T-cell (primary cell): ENCODE measurements at regions not wholly inside any gene's neighbourhood (a gene's known extent, or its start where the extent isn't known, plus 50 kb on each side); places are given as distances from the start of the nearest gene placed in this dataset.
"Not testable (repeated sequence)": the region's sequence is repeated elsewhere in the genome, so short reads cannot be mapped to it uniquely, and the experiment has no call there.

Experiments used
- ATAC-seq, 4 experiments: fragments of 200-7000 bp in 3 of 4; fragments of 150-1000 bp in 1 of 4; cut with Tn5 transposase; replicated peaks in 1 of 4; 1 replicate in 3 of 4; 2 replicates in 1 of 4; pipeline ENCODE4 v1.10.0; 2021; ENCODE audit warnings: moderate library complexity in 3 of 4, mild to moderate bottlenecking in 2 of 4, moderate number of reproducible peaks in 1 of 4
- CTCF ChIA-PET, 2 donors: fragments of 300-600 bp; sonication (Branson Sonifier 250); formaldehyde crosslinking; loops; one replicate each; lab custom pipeline; 2022; ENCODE audit warnings: antibody characterized with exemption in 2 of 2; lab: Charles Lee
- POLR2A ChIA-PET, 2 donors: fragments of 300-600 bp; sonication (Branson Sonifier 250); formaldehyde crosslinking; loops; one replicate each; lab custom pipeline; 2022; ENCODE audit warnings: antibody characterized with exemption in 2 of 2; lab: Charles Lee
- DNase-seq, 35 experiments: peaks; one replicate each; pipeline versions ENCODE4 v3.0.0 to v3.0.0-alpha.2; 2013 to 2023
- H3K27ac ChIP-seq: one replicate; pipeline ENCODE4 v1.5.1; 2013; ENCODE audit warnings: low read length
- H3K27me3 ChIP-seq, 2 experiments: replicated peaks in 1 of 2; 1 replicate in 1 of 2; 2 replicates in 1 of 2; pipeline versions ENCODE4 v1.6.1 to v1.7.0; 2013; ENCODE audit warnings: low read length in 1 of 2, mixed read lengths in 1 of 2; ENCODE audit not compliant: control insufficient read depth in 2 of 2, insufficient read depth in 2 of 2; ENCODE audit errors: extremely low read depth in 1 of 2
- H3K36me3 ChIP-seq, 2 donors: 1 replicate in 1 of 2; 2 replicates in 1 of 2; pipeline versions ENCODE4 v1.6.1 to v1.7.0; 2013; ENCODE audit warnings: low read length in 1 of 2; ENCODE audit not compliant: control insufficient read depth in 2 of 2, insufficient read depth in 1 of 2; ENCODE audit errors: extremely low read depth in 1 of 2
- H3K4me1 ChIP-seq, 2 experiments: 1 replicate in 1 of 2; 2 replicates in 1 of 2; pipeline versions ENCODE4 v1.6.1 to v1.7.0; 2013; ENCODE audit warnings: low read length in 2 of 2, mixed read lengths in 1 of 2; ENCODE audit not compliant: insufficient read depth in 2 of 2, control insufficient read depth in 1 of 2; ENCODE audit errors: extremely low read depth in 1 of 2
- H3K4me3 ChIP-seq, 2 donors: 1 replicate in 1 of 2; 2 replicates in 1 of 2; pipeline versions ENCODE4 v1.5.1 to v1.7.0; 2013; ENCODE audit warnings: mild to moderate bottlenecking in 2 of 2, low read length in 1 of 2, moderate library complexity in 1 of 2; ENCODE audit not compliant: control insufficient read depth in 1 of 2; ENCODE audit errors: extremely low read depth in 1 of 2
- H3K9me3 ChIP-seq: 2 replicates; pipeline ENCODE4 v1.7.0; 2013
- H3K27ac Mint-ChIP-seq, 2 donors: one replicate each; pipeline ENCODE4 v1.8.0; 2020 to 2021; ENCODE audit warnings: mild to moderate bottlenecking in 2 of 2, mixed read lengths in 2 of 2
- H3K27me3 Mint-ChIP-seq, 2 donors: one replicate each; pipeline ENCODE4 v1.8.0; 2021 to 2022; ENCODE audit warnings: mixed read lengths in 2 of 2
- H3K36me3 Mint-ChIP-seq: one replicate; pipeline ENCODE4 v1.8.0; 2021; ENCODE audit warnings: mixed read lengths
- H3K4me1 Mint-ChIP-seq, 3 donors: one replicate each; pipeline ENCODE4 v1.8.0; 2020 to 2022; ENCODE audit warnings: mixed read lengths in 3 of 3, mild to moderate bottlenecking in 1 of 3
- H3K4me3 Mint-ChIP-seq, 3 donors: one replicate each; pipeline ENCODE4 v1.8.0; 2020 to 2022; ENCODE audit warnings: mild to moderate bottlenecking in 3 of 3, mixed read lengths in 3 of 3, moderate library complexity in 3 of 3
- H3K9me3 Mint-ChIP-seq, 3 donors: one replicate each; pipeline ENCODE4 v1.8.0; 2020 to 2022; ENCODE audit warnings: mixed read lengths in 3 of 3
- WGBS: methylation state at CpG from one replicate; pipeline ENCODE4 v1.1.5; 2013; ENCODE audit warnings: missing lambda C conversion rate; ENCODE audit not compliant: insufficient coverage; 5-methylcytosine and 5-hydroxymethylcytosine counted together

DNA sequence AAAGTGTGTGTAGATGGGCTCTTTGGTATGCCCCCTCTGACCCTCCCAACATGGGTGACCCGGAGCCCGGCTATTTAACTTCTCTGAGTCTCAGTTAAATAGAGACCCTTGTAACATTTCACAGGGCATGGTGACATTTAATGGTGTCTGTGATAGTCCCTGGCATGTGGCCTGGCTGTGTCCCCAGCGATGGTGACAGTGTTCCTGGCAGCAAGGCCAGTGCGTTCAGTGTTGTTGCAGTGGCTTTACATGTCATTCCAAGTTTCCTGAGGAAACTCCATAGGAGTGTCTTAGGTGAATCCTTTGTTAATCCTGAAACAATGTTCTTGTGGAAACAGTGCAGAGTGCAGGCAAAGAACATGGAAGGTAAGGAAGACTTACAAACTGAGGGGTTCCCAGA lies 137.0 kb downstream of the RAMP3 start:
- ChIA-PET POLR2A (no interaction called here), CTCF (no interaction called here)
- no peaks in the 10 kb centered on the region for H3K4me1 ChIP-seq
- H3K27ac ChIP-seq: no peak overlapping the region
- ATAC-seq: no peak
- Mint-ChIP-seq H3K4me1 (no peaks in the 10 kb centered on the region), H3K27me3 (peaks cover 38 to 54% of the 10 kb centered on the region in 2 donors), H3K36me3 (no peaks in the 10 kb centered on the region), H3K4me3 (no peak overlapping the region), H3K9me3 (peaks cover 0 to 6% (median 2%) of the 10 kb centered on the region in 3 donors), H3K27ac (no peak overlapping the region)
- H3K27me3 ChIP-seq: peaks cover 0 to 28% of the 10 kb centered on the region in 2 experiments
- DNase-seq: no peak
- no peaks in the 10 kb centered on the region for H3K9me3 ChIP-seq
- WGBS: 67% methylated on average over 2 of the region's 4 CpGs
- no peaks in the 10 kb centered on the region for H3K36me3 ChIP-seq
- H3K4me3 ChIP-seq: no peak overlapping the region

DNA sequence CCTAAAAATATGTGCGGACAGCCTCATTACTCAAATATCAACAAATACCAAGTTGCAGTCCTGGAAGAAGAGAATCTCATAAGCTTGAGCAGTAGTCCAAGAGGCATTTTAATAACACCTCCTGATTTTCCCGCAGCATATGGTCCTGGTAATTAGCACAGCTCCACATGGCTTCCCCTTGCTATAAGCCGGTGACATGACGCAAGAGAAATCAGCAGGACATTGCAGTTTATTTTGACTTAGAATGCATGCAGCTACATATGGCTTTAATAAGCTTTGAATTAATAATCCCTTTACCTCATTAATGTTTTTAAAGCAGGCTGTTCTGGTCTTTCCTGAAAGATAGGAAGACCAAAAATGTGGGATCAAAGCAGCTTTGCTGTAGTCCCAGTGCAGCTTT lies 137.6 kb downstream of the RAMP3 start:
- no peaks in the 10 kb centered on the region for H3K4me1 ChIP-seq
- no peak overlapping the region for H3K4me3 ChIP-seq
- no peak overlapping the region for H3K27ac Mint-ChIP-seq
- H3K27me3 ChIP-seq: peaks cover 0 to 28% of the 10 kb centered on the region in 2 experiments
- ATAC-seq (no peak), DNase-seq (no peak)
- H3K4me3 Mint-ChIP-seq: no peak overlapping the region
- no peak overlapping the region for H3K27ac ChIP-seq
- ChIA-PET CTCF (no interaction called here), POLR2A (no interaction called here)
- no peaks in the 10 kb centered on the region for H3K9me3 ChIP-seq
- no peaks in the 10 kb centered on the region for H3K9me3 Mint-ChIP-seq
- H3K36me3 ChIP-seq: no peaks in the 10 kb centered on the region
- 93% methylated on average over 2 of the region's 4 CpGs for WGBS
- no peaks in the 10 kb centered on the region for H3K4me1 Mint-ChIP-seq
- no peaks in the 10 kb centered on the region for H3K36me3 Mint-ChIP-seq
- H3K27me3 Mint-ChIP-seq: peaks cover 44 to 58% of the 10 kb centered on the region in 2 donors

DNA sequence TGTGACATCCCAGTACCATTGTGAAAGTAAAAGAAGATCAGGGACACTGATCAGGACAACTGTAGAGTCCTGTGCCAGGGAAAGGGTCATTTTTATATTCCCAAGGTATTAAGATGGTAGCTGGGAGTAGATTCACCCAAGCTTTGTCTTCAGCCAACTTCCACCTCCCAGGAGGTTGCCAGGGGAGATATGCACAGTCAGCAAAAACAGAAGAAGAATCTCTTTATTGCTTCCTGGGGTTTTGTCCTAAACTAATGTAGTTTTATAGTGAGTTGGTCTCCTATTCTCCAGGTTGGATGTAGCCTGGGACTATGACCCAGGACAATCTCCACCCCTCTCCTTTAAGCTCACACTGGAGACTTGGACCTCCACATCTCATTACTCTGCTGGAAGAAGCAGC lies 139.2 kb downstream of the RAMP3 start:
- H3K4me3 Mint-ChIP-seq: no peak overlapping the region
- POLR2A ChIA-PET: no interaction called here
- H3K9me3 Mint-ChIP-seq: peaks cover 0 to 7% (median 3%) of the 10 kb centered on the region in 3 donors
- Histone ChIP-seq H3K27ac (no peak overlapping the region), H3K27me3 (peaks cover 0 to 28% of the 10 kb centered on the region in 2 experiments), H3K36me3 (no peaks in the 10 kb centered on the region), H3K9me3 (no peaks in the 10 kb centered on the region), H3K4me3 (no peak overlapping the region), H3K4me1 (no peaks in the 10 kb centered on the region)
- no peak for ATAC-seq
- no peaks in the 10 kb centered on the region for H3K4me1 Mint-ChIP-seq
- CTCF ChIA-PET: no interaction called here
- DNase-seq: no peak
- H3K36me3 Mint-ChIP-seq: no peaks in the 10 kb centered on the region
- no peak overlapping the region for H3K27ac Mint-ChIP-seq
- H3K27me3 Mint-ChIP-seq: peaks cover 54 to 68% of the 10 kb centered on the region in 2 donors

DNA sequence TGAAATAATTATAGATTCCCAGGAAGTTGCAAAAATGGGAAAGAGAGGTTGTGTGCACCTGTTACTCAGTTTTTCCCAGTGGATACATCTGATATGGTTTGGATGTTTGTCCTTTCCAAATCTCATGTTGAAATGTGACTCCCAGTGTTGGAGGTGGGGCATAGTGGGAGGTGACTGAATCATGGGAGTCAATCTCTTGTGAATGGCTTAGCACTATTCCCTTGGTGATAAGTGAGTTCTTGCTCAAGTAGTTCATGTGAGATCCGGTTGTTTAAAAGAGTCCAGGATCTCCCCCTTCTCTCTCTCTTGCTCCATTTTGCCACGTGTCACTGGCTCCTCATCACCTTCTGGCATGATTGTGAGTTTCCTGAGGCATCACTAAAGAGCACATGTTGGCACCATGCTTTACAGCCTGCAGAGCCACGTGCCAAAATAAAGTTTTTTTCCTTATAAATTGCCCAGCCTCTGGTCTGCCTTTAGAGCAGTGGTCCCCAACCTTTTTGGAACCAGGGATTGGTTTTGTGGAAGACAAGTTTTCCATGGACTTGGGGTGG lies 149.2 kb downstream of the RAMP3 start:
- Mint-ChIP-seq H3K27ac (no peak overlapping the region), H3K27me3 (peaks cover 11 to 18% of the 10 kb centered on the region in 2 donors), H3K4me3 (no peak overlapping the region), H3K9me3 (peaks cover 8 to 24% (median 16%) of the 10 kb centered on the region in 3 donors), H3K36me3 (no peaks in the 10 kb centered on the region), H3K4me1 (no peaks in the 10 kb centered on the region)
- WGBS: no CpG with 5 or more reads among the region's 3 CpGs
- Histone ChIP-seq H3K27me3 (peaks cover 0 to 8% of the 10 kb centered on the region in 2 experiments), H3K4me1 (no peaks in the 10 kb centered on the region), H3K9me3 (peaks cover 2% of the 10 kb centered on the region), H3K4me3 (no peak overlapping the region), H3K36me3 (no peaks in the 10 kb centered on the region), H3K27ac (no peak overlapping the region)
- ChIA-PET POLR2A (no interaction called here), CTCF (no interaction called here)
- DNase-seq (no peak), ATAC-seq (no peak)

DNA sequence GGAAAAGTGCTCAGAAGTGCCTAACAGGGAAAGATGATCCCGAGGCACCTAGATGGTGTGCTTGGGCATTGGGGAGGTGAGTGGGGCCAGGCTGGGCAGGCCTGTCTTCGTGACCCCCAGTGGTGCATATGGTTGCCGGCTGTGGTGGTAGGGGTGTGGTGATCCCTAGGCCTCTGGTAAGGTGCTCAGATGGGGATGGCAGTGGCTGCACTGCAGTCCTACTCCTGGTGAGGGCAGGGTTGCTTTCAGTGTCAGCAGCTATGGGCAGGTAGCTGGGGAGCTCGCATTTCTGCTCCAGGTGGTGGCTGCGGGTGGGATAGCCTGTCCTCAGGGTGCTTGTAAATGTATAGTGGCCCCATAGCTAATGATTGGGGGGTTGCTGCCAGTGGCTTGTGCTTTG lies 154.0 kb downstream of the RAMP3 start:
- Histone ChIP-seq H3K36me3 (no peaks in the 10 kb centered on the region), H3K9me3 (peaks cover 2% of the 10 kb centered on the region), H3K4me3 (no peak overlapping the region), H3K27me3 (peaks cover 0 to 16% of the 10 kb centered on the region in 2 experiments), H3K4me1 (no peaks in the 10 kb centered on the region), H3K27ac (no peak overlapping the region)
- CTCF ChIA-PET: no interaction called here
- DNase-seq (no peak), ATAC-seq (no peak)
- Mint-ChIP-seq H3K4me1 (no peaks in the 10 kb centered on the region), H3K27ac (no peak overlapping the region), H3K9me3 (peaks cover 8 to 34% (median 16%) of the 10 kb centered on the region in 3 donors), H3K27me3 (peaks cover 22 to 25% of the 10 kb centered on the region in 2 donors), H3K36me3 (no peaks in the 10 kb centered on the region), H3K4me3 (no peak overlapping the region)
- POLR2A ChIA-PET: no interaction called here
- 74% methylated on average over 5 of the region's 5 CpGs for WGBS

DNA sequence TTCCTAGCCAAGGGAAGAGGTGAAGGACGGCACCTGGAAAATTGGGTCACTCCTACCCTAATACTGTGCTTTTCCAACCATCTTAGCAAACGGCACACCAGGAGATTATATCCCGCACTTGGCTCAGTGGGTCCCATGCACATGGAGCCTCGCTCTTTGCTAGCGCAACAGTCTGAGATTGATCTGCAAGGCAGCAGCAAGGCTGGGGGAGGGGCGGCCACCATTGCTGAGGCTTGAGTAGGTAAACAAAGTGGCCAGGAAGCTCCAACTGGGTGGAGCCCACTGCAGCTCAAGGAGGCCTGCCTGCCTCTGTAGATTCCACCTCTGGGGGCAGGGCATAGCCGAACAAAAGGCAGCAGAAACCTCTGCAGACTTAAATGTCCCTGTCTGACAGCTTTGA lies 157.9 kb downstream of the RAMP3 start:
- H3K4me3 Mint-ChIP-seq, CTCF ChIA-PET: not testable (repeated sequence)
- H3K9me3 Mint-ChIP-seq: peaks cover 8 to 18% (median 15%) of the 10 kb centered on the region in 3 donors

More for the DNA sequence above, 157.9 kb downstream of the RAMP3 start:
- H3K9me3 ChIP-seq, H3K4me1 ChIP-seq, H3K27ac ChIP-seq, H3K4me1 Mint-ChIP-seq, H3K36me3 Mint-ChIP-seq, ATAC-seq, POLR2A ChIA-PET, DNase-seq, H3K27ac Mint-ChIP-seq, H3K4me3 ChIP-seq, H3K36me3 ChIP-seq: not testable (repeated sequence)
- H3K27me3 ChIP-seq: peaks cover 0 to 16% of the 10 kb centered on the region in 2 experiments
- H3K27me3 Mint-ChIP-seq: peaks cover 36 to 39% of the 10 kb centered on the region in 2 donors
- 90% methylated on average over 4 of the region's 7 CpGs for WGBS
